GM06990 (cell line): ENCODE measurements at regions not wholly inside any gene's neighbourhood (a gene's known extent, or its start where the extent isn't known, plus 50 kb on each side); places are given as distances from the start of the nearest gene placed in this dataset.

Source experiments
- DNase-seq: peaks from one replicate; pipeline ENCODE4 v3.0.0-alpha.2; 2011; ENCODE audit not compliant: insufficient read length; ENCODE audit errors: extremely low read depth
- H3K27me3 ChIP-seq: replicated peaks from 2 replicates; pipeline ENCODE4 v1.6.0; 2011; ENCODE audit warnings: low read length; ENCODE audit not compliant: control insufficient read depth, insufficient read depth
- H3K36me3 ChIP-seq: 2 replicates; pipeline ENCODE4 v1.5.1; 2011; ENCODE audit warnings: low read length; ENCODE audit not compliant: control insufficient read depth, insufficient read depth
- H3K4me3 ChIP-seq: replicated peaks from 2 replicates; pipeline ENCODE4 v1.5.1; 2011; ENCODE audit warnings: low read depth, mild to moderate bottlenecking, control low read depth, low read length
- TF ChIP-seq, protein P1 (sequence below): IDR thresholded peaks from 2 replicates; pipeline ENCODE4 v1.5.1; 2011; ENCODE audit warnings: low read length, control low read depth, mild to moderate bottlenecking, inconsistent platforms; ENCODE audit not compliant: insufficient read depth, poor library complexity, severe bottlenecking

DNA sequence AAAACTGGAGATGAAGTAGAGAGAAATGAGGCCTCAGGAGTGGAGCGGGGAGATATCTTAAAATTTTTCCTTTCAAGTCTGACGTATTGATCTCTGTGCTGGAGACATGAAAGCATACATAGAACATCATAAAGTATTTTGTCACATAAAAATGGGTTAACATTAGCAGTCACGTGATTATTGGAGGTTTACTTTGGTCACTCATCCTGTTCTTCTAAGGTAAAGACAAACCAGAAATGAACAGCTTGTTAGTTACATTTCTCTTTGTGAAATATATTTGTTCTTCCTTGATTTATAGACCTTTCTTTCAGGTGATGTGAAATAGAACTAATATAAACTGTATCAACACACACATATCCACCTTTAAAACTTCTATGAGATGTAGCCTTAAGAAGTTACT lies 324.1 kb downstream of the SQOR start:
- Histone ChIP-seq H3K4me3 (no peak overlapping the region), H3K27me3 (no peaks in the 10 kb centered on the region), H3K36me3 (no peaks in the 10 kb centered on the region)
- TF ChIP-seq, protein P1, sequence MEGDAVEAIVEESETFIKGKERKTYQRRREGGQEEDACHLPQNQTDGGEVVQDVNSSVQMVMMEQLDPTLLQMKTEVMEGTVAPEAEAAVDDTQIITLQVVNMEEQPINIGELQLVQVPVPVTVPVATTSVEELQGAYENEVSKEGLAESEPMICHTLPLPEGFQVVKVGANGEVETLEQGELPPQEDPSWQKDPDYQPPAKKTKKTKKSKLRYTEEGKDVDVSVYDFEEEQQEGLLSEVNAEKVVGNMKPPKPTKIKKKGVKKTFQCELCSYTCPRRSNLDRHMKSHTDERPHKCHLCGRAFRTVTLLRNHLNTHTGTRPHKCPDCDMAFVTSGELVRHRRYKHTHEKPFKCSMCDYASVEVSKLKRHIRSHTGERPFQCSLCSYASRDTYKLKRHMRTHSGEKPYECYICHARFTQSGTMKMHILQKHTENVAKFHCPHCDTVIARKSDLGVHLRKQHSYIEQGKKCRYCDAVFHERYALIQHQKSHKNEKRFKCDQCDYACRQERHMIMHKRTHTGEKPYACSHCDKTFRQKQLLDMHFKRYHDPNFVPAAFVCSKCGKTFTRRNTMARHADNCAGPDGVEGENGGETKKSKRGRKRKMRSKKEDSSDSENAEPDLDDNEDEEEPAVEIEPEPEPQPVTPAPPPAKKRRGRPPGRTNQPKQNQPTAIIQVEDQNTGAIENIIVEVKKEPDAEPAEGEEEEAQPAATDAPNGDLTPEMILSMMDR, result no peak
- no peak for DNase-seq

DNA sequence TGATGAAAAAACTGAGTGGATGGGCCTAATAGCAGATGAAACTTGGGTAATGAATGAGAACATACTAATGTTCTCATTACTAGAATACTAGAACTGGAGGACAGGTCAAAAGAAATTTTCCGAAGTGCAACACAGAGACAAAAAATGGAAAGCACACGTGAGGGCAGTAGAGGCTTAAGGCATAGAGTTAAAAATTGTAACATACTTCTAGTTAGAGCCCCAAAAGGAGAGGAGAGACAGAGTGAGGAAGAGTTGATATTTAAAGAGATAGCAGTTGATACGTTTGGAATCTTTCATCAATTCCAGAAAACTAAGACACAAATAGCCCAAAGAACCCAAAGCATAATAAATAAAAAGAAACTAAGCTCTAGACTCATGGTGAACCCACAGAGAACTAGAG lies 327.9 kb downstream of the SQOR start:
- TF ChIP-seq, protein P1, result no peak
- H3K36me3 ChIP-seq, result no peaks in the 10 kb centered on the region
- DNase-seq, result no peak
- no peaks in the 10 kb centered on the region for H3K27me3 ChIP-seq
- no peak overlapping the region for H3K4me3 ChIP-seq

DNA sequence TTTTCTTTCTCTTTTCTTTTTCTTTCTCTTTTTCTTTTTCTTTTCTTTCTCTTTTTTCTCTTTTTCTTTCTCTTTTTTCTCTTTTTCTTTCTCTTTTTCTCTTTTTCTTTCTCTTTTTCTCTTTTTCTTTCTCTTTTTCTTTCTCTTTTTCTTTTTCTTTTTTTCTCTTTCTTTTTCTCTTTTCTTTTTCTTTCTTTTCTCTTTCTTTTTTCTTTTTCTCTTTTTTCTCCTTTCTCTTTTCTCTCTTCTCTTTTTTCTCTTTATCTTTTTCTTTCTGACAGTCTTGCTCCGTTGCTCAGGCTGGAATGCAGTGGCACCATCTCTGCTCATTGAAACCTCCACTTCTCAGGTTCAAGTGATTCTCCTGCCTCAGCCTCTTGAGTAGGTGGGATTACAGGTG lies 335.7 kb downstream of the SQOR start:
- no peaks in the 10 kb centered on the region for H3K27me3 ChIP-seq
- H3K4me3 ChIP-seq, result no peak overlapping the region
- TF ChIP-seq, protein P1, result no peak
- DNase-seq, result no peak
- no peaks in the 10 kb centered on the region for H3K36me3 ChIP-seq

DNA sequence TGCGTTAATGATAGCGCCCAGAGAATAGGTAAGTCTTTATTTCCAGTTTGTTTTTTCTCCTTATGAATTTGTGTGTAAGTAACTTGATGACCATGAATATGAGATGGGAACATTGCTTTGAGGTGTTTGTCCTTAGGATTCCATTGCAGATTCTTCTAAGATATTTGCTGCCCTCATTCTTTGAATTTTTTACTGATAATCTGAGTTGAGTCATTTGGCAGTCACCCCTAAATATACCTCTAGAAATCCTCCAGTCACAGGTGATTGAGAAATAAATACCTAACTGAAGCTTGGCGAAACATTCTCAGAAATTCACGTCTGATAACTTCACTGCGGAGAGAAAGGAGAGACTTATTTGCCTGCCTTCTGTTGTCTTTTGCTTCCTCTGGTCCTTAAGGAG lies 345.5 kb downstream of the SQOR start:
- no peaks in the 10 kb centered on the region for H3K36me3 ChIP-seq
- H3K27me3 ChIP-seq, result no peaks in the 10 kb centered on the region
- H3K4me3 ChIP-seq, result no peak overlapping the region
- DNase-seq, result no peak
- TF ChIP-seq, protein P1, result no peak

DNA sequence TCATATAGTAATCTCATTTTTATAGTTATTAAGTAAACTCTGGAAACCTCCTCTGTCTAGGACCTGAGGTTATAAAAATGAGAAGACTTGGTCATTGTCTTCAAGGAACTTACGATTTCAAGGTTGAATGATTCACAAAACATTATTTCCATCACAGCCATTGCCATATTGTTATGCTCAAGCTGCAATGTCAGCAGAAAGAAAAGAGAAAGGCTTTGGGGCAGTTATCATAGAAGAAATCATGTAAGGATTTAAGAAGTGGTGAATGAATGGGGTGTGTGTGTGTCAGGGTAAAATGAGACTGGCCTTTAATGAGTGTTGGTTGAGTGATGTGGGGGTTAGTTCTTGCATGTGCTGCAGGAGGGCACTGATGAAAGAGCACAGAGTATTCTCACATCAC lies 346.8 kb downstream of the SQOR start:
- no peaks in the 10 kb centered on the region for H3K27me3 ChIP-seq
- H3K36me3 ChIP-seq, result no peaks in the 10 kb centered on the region
- DNase-seq, result no peak
- TF ChIP-seq, protein P1, result no peak
- H3K4me3 ChIP-seq, result no peak overlapping the region

DNA sequence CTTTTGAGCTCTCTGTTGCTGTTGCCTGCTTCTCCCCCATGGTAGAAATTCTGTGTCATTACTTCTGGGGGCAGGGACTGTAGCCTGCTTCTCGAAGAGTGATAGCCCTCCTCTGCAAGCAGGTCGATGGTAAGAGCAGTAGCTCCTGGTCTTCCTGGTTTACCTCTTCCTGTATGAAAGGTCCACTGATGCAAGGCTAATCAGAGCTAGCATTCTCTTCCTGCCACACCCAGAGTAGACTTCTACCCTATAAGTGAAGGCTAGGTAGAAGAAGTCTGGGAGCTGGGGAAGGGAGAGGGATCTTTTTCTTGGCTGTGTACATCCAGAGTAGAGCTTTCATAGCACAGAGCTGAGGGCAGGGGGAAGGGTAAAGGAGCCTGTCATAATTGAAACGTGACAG lies 357.0 kb downstream of the SQOR start:
- no peaks in the 10 kb centered on the region for H3K36me3 ChIP-seq
- TF ChIP-seq, protein P1, result no peak
- no peak for DNase-seq
- no peak overlapping the region for H3K4me3 ChIP-seq
- H3K27me3 ChIP-seq, result no peaks in the 10 kb centered on the region
